Astrocyte of the spinal cord (primary cell): ENCODE measurements at regions not wholly inside any gene's neighbourhood (a gene's known extent, or its start where the extent isn't known, plus 50 kb on each side); places are given as distances from the start of the nearest gene placed in this dataset.

ENCODE experiments used
- DNase-seq: peaks from one replicate; pipeline ENCODE4 v3.0.0; 2011; ENCODE audit warnings: low read depth, low spot score
- H3K4me3 ChIP-seq: 2 replicates; pipeline ENCODE4 v1.5.1; 2011; ENCODE audit warnings: low read depth, mild to moderate bottlenecking, low read length, moderate library complexity
- in situ Hi-C: cut with HindIII; loops from 2 replicates; pipeline ENCODE4 v1.10.0; 2017; ENCODE audit warnings: low sequenced_read_pairs
- TF ChIP-seq, protein P1 (sequence below): IDR thresholded peaks from 2 replicates; pipeline ENCODE4 v1.5.1; 2012; ENCODE audit warnings: low read depth, mild to moderate bottlenecking, low read length, inconsistent platforms

DNA sequence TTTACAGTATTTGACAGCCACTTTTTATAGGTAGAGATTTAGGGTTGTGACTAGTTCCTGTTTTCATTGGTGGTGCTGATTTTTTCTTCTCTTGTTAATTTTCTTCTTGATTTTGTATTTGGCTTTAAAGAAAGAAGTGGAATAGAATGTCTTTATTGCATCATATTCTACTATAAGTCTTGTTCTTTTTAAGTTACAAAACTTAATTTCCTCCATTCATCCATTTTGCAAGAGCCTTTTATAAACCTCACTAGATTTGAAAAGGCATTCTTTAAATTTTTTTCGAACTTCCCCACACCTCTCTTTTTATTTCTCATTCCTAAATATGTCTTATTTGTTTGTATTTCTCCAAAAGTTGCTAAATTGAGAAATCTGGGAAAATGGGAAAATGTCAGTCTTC, 1368.6 kb upstream of the ADGRL4 start:
- in situ Hi-C loops = no loop called here
- DNase-seq = no peak
- H3K4me3 ChIP-seq = no peak overlapping the region
- TF ChIP-seq, protein P1, sequence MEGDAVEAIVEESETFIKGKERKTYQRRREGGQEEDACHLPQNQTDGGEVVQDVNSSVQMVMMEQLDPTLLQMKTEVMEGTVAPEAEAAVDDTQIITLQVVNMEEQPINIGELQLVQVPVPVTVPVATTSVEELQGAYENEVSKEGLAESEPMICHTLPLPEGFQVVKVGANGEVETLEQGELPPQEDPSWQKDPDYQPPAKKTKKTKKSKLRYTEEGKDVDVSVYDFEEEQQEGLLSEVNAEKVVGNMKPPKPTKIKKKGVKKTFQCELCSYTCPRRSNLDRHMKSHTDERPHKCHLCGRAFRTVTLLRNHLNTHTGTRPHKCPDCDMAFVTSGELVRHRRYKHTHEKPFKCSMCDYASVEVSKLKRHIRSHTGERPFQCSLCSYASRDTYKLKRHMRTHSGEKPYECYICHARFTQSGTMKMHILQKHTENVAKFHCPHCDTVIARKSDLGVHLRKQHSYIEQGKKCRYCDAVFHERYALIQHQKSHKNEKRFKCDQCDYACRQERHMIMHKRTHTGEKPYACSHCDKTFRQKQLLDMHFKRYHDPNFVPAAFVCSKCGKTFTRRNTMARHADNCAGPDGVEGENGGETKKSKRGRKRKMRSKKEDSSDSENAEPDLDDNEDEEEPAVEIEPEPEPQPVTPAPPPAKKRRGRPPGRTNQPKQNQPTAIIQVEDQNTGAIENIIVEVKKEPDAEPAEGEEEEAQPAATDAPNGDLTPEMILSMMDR = no peak

- H3K4me3 ChIP-seq = no peak overlapping the region
- TF ChIP-seq, protein P1 = no peak
- DNase-seq = no peak
- in situ Hi-C loops = no loop called here
Measured at GRCh38 chr1:80369780-80370179, 1363.2 kb upstream of the ADGRL4 start.

GRCh38 chr1:80367058-80367457, 1360.5 kb upstream of the ADGRL4 start:
- in situ Hi-C loops = no loop called here

DNA sequence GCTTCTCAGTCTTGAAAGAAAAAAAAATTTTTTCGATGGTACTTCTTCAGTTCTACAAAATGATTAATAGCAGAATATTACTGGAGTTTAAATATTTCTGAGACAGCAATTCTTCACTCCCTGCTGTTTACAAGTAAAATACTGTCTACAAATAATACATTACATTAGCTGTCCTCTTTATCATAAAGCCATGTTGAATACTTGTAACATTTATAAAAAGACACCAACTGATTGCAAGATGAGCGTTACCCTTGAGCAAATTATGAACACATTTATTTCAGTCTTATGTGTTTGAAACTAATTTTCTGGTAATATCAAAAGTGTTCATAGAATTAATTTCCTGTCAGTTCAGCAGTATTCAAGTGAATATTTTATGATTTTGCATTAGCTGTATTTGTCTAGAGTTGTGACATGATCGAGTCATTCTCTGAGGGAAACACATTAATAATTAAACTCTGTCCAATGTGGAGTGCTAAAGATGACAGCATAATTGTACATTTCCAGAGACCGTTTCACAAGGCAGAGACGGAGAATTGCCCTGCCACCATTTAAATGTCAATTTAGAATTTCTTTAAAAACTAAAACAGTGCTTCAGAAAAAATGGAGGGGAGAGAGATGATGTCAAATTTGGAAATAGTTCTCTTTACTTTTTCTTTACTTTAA, 1359.0 kb upstream of the ADGRL4 start:
- no peak for DNase-seq
- H3K4me3 ChIP-seq = no peak overlapping the region
- TF ChIP-seq, protein P1 = no peak
- in situ Hi-C loops = no loop called here

More at GRCh38 chr1:80367058-80367457, 1360.5 kb upstream of the ADGRL4 start:
- TF ChIP-seq, protein P1 = no peak
- DNase-seq = no peak
- H3K4me3 ChIP-seq = no peak overlapping the region

DNA sequence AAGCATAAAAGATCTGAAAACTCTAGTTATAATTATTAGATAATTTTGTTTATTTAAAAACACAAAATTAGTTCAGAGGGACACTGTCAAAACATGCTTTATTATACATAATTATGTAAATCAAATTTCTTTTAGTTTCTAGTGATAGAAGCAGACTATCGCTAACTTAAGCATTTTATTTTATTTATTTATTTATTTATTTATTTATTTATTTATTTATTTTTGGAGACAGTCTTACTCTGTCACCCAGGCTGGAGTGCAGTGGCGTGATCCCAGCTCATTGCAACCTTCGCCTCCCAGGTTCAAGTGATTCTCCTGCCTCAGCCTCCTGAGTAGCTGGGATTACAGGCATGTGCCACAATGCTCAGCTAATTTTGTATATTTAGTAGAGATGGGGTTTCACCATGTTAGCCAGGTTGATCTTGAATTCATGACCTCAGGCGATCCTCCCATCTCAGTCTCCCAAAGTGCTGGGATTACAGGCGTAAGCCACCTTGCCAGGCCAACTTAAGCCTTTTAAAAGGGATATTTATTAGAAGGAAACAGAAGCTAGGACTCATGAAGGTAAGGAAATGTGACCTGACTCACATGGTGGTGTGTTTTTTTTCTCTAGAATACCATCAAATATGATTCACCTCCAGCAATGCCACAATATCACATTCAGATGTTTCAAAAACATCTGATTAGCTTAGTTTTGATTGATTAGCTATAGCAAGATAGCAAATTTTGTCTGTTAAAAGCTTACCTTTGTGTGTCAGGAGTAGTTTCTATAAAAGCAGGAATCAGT, 1357.4 kb upstream of the ADGRL4 start:
- no peak overlapping the region for H3K4me3 ChIP-seq
- TF ChIP-seq, protein P1 = no peak
- DNase-seq = no peak
- in situ Hi-C loops = no loop called here

- DNase-seq = no peak
- in situ Hi-C loops = no loop called here
- TF ChIP-seq, protein P1 = no peak
- H3K4me3 ChIP-seq = no peak overlapping the region
Measured at GRCh38 chr1:80359666-80360065, 1353.1 kb upstream of the ADGRL4 start.
